ENCODE measurements at regions not wholly inside any gene's neighbourhood (a gene's known extent, or its start where the extent isn't known, plus 50 kb on each side); places are given as distances from the start of the nearest gene placed in this dataset.

- no peaks in the 10 kb centered on the region for H3K36me3 ChIP-seq (ENCODE audit: insufficient read depth)
- no peak overlapping the region for H3K27ac ChIP-seq
- TF ChIP-seq CTCF (conservative IDR thresholded peaks at IDR 0.05; ENCODE audit: low read depth, low read length): no peak
- H3K27me3 ChIP-seq (ENCODE audit: insufficient read depth, low read depth): no peaks in the 10 kb centered on the region
- H4K20me1 ChIP-seq (ENCODE audit: insufficient read depth): no peaks in the 10 kb centered on the region
- H3K4me1 ChIP-seq (ENCODE audit: low read depth, poor library complexity, severe bottlenecking): no peaks in the 10 kb centered on the region
- H3K9ac ChIP-seq: no peak overlapping the region
- H3K4me2 ChIP-seq: no peak overlapping the region
- no peak overlapping the region for H3K4me3 ChIP-seq (IDR thresholded peaks at IDR 0.05; ENCODE audit: insufficient read depth, low read depth, low read length)
- no peaks in the 10 kb centered on the region for H3K79me2 ChIP-seq (ENCODE audit: insufficient read depth, low read depth)
- H2AFZ ChIP-seq (ENCODE audit: low read depth): no peak overlapping the region
Observed at GRCh38 chr17:54221499-54221898, 398.8 kb downstream of the KIF2B start.

- no peak overlapping the region for H2AFZ ChIP-seq (ENCODE audit: low read depth)
- no peaks in the 10 kb centered on the region for H3K36me3 ChIP-seq (ENCODE audit: insufficient read depth)
- H4K20me1 ChIP-seq (ENCODE audit: insufficient read depth): no peaks in the 10 kb centered on the region
- H3K9ac ChIP-seq: no peak overlapping the region
- no peak for TF ChIP-seq CTCF (conservative IDR thresholded peaks at IDR 0.05; ENCODE audit: low read depth, low read length)
- no peaks in the 10 kb centered on the region for H3K4me1 ChIP-seq (ENCODE audit: low read depth, poor library complexity, severe bottlenecking)
- no peak overlapping the region for H3K4me2 ChIP-seq
- H3K79me2 ChIP-seq (ENCODE audit: insufficient read depth, low read depth): no peaks in the 10 kb centered on the region
- H3K27me3 ChIP-seq (ENCODE audit: insufficient read depth, low read depth): no peaks in the 10 kb centered on the region
- no peak overlapping the region for H3K27ac ChIP-seq
- no peak overlapping the region for H3K4me3 ChIP-seq (IDR thresholded peaks at IDR 0.05; ENCODE audit: insufficient read depth, low read depth, low read length)
Observed at GRCh38 chr17:54235571-54235970, 412.8 kb downstream of the KIF2B start.

- H3K4me2 ChIP-seq: no peak overlapping the region
- no peak overlapping the region for H3K27ac ChIP-seq
- H3K27me3 ChIP-seq (ENCODE audit: insufficient read depth, low read depth): no peaks in the 10 kb centered on the region
- H4K20me1 ChIP-seq (ENCODE audit: insufficient read depth): no peaks in the 10 kb centered on the region
- no peaks in the 10 kb centered on the region for H3K36me3 ChIP-seq (ENCODE audit: insufficient read depth)
- TF ChIP-seq CTCF (conservative IDR thresholded peaks at IDR 0.05; ENCODE audit: low read depth, low read length): no peak
- H3K4me1 ChIP-seq (ENCODE audit: low read depth, poor library complexity, severe bottlenecking): no peaks in the 10 kb centered on the region
- no peak overlapping the region for H2AFZ ChIP-seq (ENCODE audit: low read depth)
- no peak overlapping the region for H3K9ac ChIP-seq
- H3K79me2 ChIP-seq (ENCODE audit: insufficient read depth, low read depth): no peaks in the 10 kb centered on the region
- H3K4me3 ChIP-seq (IDR thresholded peaks at IDR 0.05; ENCODE audit: insufficient read depth, low read depth, low read length): no peak overlapping the region
Observed at GRCh38 chr17:54237911-54238515, 415.3 kb downstream of the KIF2B start.

- Histone ChIP-seq H2AFZ (ENCODE audit: low read depth) (no peak overlapping the region), H3K4me2 (no peak overlapping the region), H3K4me1 (ENCODE audit: low read depth, poor library complexity, severe bottlenecking) (no peaks in the 10 kb centered on the region), H3K27me3 (ENCODE audit: insufficient read depth, low read depth) (no peaks in the 10 kb centered on the region), H3K27ac (no peak overlapping the region), H4K20me1 (ENCODE audit: insufficient read depth) (no peaks in the 10 kb centered on the region), H3K79me2 (ENCODE audit: insufficient read depth, low read depth) (no peaks in the 10 kb centered on the region), H3K9ac (no peak overlapping the region), H3K36me3 (ENCODE audit: insufficient read depth) (no peaks in the 10 kb centered on the region), H3K4me3 (IDR thresholded peaks at IDR 0.05; ENCODE audit: insufficient read depth, low read depth, low read length) (no peak overlapping the region)
- no peak for TF ChIP-seq CTCF (conservative IDR thresholded peaks at IDR 0.05; ENCODE audit: low read depth, low read length)
Observed at GRCh38 chr17:54239291-54239690, 416.6 kb downstream of the KIF2B start.

Measured in KMS-11 (cell line).